HG03025 (cell line): ENCODE measurements at regions not wholly inside any gene's neighbourhood (a gene's known extent, or its start where the extent isn't known, plus 50 kb on each side); places are given as distances from the start of the nearest gene placed in this dataset.
A peak's percentile ranks its signal among the peaks of the same experiment; 100 is the strongest.

Experiments used
- ATAC-seq: cut with Tn5 transposase; IDR thresholded peaks from one replicate; pipeline ENCODE4 v1.9.1; 2021; ENCODE audit warnings: mild to moderate bottlenecking, moderate library complexity; ENCODE audit not compliant: unreplicated experiment, low FRiP score

DNA sequence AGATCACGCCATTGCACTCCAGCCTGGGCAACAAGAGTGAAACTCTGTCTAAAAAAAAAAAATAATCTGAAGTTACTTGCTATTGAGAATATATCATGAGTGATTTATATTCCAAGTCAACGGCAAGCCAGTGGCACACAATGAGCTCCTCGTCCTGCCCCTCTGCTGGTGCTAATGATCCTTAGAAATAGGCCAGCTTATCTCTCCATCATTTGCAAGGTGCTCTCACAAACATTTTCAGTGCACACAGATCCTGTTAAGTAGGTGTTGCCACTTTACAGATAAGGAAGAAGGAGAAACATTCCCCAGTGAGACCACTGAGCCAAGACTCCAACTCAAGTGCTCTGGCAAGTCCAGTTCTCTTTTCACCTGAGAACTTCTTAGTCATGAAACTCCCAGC is 91.3 kb upstream of the GPR45 start:
- ATAC-seq, result no peak

DNA sequence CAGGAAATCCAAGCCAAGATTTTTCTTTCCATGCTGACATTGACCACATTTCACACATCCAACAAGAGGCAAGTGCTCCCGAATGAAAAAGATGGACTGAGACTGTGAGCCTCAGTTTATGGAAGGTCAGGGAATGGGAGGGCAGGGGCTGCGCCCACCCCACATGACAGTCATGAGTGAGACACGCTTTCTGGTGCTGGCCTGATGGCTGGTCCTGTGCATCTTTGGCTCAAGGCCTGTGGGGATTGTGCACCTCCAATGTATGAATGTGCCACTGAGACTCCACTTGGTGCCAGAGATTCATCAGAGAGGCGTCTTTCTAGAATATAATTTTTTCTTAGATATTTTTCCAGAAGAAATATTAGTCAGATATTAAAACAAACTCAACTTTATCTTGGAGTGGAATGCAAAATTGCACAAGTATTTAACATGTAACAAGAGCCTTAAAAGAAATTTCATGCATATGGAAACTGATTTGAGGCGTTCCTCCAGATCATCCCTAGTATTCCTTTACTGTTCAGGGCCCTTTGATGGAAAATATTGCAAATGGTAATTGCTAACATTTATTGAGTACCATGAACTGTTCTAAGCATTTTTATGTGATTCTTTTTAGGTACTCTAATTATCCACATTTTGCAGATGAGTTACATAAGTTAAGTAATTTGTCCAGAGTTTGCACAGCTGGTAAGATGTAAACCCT is 87.3 kb upstream of the GPR45 start:
- no peak for ATAC-seq

GRCh38 chr2:105156166-105156565 is 85.4 kb upstream of the GPR45 start:
- ATAC-seq, result no peak

DNA sequence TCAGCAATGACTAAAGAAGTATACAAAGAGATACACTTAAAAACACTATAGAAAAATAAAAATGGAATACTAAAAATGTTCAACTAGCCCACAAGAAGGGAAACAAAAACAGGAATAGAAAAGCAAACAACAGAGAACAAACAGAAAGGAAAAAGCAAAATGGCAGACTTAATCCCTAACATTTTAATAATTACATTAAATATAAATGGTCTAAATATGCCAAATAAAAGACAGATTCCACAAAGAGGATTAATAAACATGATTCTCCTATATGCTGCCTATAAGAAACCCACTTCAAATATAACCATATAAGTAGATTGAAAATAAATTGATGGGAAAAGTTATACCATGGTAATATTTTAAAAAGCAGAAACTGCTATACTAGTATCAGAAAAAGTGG is 83.5 kb upstream of the GPR45 start:
- ATAC-seq, result no peak

DNA sequence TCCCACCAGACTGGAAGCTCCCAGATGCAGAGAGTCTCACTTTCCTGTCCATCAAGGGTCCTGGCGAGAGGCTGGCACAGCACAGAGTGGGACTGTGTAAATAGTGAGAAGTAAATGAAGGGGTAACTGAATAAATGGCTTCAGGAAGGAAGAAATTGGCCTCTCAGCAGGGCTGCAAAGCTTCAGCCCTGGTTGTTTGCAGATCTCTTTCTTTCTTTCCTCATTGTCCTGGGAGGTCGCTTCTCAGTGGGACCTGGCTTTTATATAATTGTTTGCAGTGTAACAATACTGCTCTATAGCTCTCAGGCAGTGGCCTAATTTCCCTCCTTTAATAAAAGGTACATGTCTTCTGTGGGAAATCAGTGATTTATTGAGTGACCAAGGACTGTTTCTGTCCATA is 74.9 kb upstream of the GPR45 start:
- no peak for ATAC-seq

GRCh38 chr2:105168543-105168942 is 73.0 kb upstream of the GPR45 start:
- ATAC-seq, result no peak

DNA sequence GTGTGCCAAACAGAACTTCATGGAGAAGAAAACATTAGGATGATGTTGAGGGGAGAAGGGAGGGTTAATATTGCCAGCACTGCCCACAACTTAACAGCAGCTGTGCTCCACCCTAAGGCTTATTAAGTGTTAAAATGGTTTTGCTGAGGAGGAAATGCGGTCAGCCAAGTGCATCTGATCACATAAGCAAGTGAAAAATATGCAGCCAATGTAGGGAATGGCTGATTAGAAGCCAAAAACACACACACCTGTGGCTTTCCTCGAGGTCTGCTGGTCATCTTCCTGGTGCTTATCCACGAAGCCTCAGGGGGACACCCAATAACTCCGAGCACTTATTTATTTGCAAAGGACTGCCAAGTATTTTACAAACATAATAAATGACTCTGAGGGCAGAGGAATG is 66.3 kb upstream of the GPR45 start:
- ATAC-seq, result no peak

- no peak for ATAC-seq
Observed at GRCh38 chr2:105176429-105176828, 65.1 kb upstream of the GPR45 start.

DNA sequence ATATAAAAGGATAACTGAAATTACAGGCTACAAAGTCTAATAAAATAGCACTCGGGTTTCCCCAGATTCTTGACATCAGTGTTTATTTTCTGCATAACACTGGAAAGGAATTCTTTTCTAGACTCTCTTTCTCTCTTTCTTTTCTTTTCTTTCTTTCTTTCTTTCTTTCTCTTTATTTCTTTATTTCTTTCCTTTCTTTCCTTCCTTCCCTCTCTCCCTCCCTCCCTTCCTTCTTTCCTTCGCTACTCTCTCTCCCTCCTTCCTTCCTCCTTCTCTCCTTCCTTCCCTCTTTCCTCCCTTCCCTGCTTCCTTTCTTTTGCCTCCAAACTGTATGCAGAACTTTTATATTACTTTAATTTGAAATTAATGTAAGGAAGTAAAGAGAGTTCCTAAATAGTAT is 64.5 kb upstream of the GPR45 start:
- no peak for ATAC-seq

- ATAC-seq, result no peak
Observed at GRCh38 chr2:105177536-105178254, 63.8 kb upstream of the GPR45 start.

- no peak for ATAC-seq
Observed at GRCh38 chr2:105179469-105180372, 61.8 kb upstream of the GPR45 start.

DNA sequence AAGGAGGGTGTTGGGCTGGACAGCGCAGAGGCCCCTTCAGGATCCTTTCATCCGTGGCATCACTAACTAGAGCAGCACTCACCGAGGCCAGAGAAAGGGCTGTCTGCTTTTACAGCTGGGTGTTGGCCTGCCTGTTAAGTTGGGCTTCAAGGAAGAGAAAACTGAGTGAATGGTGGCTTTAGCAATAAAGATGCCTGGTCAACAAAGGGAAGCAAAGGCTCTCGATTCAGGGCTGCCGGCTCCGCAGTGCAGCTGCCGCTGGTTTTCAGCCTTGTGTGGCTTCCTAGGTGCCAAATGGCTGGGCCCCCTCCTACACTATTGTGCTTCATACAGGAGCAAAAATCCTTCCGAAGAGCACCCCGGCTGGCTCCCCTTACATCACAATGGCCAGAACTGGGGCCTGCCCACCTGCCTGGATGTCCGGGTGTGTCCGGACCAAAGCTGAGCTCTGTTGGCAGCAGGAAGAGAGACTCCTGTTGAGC is 61.0 kb upstream of the GPR45 start:
- ATAC-seq, result no peak

- no peak for ATAC-seq
Observed at GRCh38 chr2:105181282-105181681, 60.3 kb upstream of the GPR45 start.

- ATAC-seq, result peak; percentile 81
Observed at GRCh38 chr2:105183555-105184323, 57.8 kb upstream of the GPR45 start.

DNA sequence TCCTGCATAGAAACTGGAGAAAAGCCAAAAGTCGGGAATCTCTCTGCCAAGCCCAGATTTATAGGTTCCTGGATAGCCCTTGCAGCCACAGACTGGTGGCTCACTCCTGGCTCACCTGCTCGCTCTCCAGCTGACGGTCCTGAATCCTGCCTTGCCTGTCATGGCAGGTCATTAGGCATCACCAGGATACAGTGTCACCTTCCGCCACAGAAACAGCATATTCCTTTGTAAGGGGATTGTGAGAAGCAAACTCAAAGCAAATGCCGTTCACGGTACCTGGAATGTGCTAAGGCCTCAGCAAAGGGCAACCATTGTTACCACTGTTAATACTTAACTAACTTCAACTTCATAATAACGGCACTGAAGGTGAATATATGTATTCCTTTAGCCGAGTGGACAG is 57.1 kb upstream of the GPR45 start:
- no peak for ATAC-seq

GRCh38 chr2:105186967-105187498 is 54.5 kb upstream of the GPR45 start:
- ATAC-seq, result no peak

DNA sequence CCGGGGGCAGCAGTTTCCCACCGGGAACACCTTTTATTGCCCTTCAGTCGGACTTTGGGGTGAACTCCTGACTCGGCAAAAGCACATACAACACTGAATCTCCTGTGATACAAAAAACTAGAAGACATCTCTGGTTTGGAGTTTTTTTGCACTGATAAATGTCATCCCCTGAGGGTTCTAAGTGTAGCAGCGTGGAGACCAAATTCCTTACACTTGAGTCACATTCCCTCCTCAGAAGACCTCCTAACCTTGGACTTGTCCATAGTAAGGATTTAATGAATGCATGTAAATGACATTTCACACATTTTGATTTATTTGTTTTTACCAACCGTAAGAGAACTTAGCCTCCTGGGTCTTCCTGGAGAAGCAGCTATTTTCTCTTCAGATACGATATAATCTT is 54.0 kb upstream of the GPR45 start:
- ATAC-seq, result no peak

- ATAC-seq, result peak; percentile 77
Observed at GRCh38 chr2:105188343-105188742, 53.2 kb upstream of the GPR45 start.
